AG04449 (cell line): ENCODE measurements at regions not wholly inside any gene's neighbourhood (a gene's known extent, or its start where the extent isn't known, plus 50 kb on each side); places are given as distances from the start of the nearest gene placed in this dataset.

Experiments
- CTCF ChIA-PET: fragments of 350-600 bp; formaldehyde crosslinking; extraction: SDS; loops from one replicate; lab custom pipeline; 2021; ENCODE audit warnings: antibody characterized with exemption; lab: Yijun Ruan, JAX
- POLR2A ChIA-PET: fragments of 400-600, 350-600 bp; formaldehyde crosslinking; extraction: SDS; loops from one replicate; lab custom pipeline; 2020; ENCODE audit warnings: antibody characterized with exemption, inconsistent platforms; lab: Yijun Ruan, JAX
- DNase-seq: peaks from one replicate; pipeline ENCODE4 v3.0.0-alpha.2; 2010; ENCODE audit warnings: low read depth, low spot score
- H3K4me3 ChIP-seq: 2 replicates; pipeline ENCODE4 v1.5.1; 2011; ENCODE audit warnings: low read depth, mild to moderate bottlenecking, control low read depth, low read length
- TF ChIP-seq, protein P1 (sequence below): IDR thresholded peaks from one replicate; pipeline ENCODE4 v1.5.1; 2011; ENCODE audit warnings: mild to moderate bottlenecking, moderate library complexity, low read length, control low read depth, inconsistent platforms; ENCODE audit not compliant: insufficient read depth; ENCODE audit errors: missing control alignments

DNA sequence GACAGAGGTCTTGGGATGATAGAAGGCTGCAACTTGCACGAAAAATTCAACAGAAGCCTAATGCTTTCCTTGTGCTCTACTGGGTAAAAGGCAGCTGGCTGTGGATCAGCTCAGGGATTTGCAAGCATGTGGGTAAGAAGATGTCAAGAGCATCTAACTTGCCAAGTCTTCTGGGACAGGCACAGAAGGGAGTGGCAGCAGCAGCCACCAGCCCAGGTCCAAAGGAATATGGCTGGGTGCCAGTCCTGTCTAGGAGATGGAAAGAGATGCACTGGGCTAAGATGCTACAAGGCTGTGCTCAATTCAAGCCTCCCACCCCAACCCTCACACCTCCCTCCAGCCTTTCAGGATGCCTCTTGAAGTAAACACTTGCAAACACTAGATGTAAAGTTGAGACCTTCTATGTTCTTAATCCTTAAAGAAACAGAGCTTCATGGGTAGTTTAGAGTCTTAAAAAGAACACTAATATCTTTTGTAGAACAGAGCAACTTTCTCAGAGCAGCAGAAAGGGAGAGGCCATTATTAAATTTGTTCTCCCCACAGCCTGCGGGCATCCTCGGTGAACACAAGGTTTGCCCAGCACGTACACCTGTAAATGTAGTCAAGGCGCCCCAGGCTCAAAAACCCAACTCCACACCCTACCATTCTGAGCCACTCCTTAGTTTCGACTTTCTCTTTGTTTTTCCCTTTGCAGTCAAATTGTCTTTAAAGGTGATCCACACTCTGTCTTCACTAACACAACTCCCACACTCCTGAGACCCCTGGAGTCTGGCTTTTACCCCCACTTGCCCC lies 64.6 kb upstream of the BCAR3 start:
- CTCF ChIA-PET, result interaction anchor here (1.8 to 2.3 kb wide), 3 partner anchors 10 to 67 kb away, joined by 5 to 11 read pairs (median 6); no protein-coding TSS in a partner anchor
- POLR2A ChIA-PET, result no interaction called here
- DNase-seq, result no peak
- no peak overlapping the region for H3K4me3 ChIP-seq
- TF ChIP-seq, protein P1, sequence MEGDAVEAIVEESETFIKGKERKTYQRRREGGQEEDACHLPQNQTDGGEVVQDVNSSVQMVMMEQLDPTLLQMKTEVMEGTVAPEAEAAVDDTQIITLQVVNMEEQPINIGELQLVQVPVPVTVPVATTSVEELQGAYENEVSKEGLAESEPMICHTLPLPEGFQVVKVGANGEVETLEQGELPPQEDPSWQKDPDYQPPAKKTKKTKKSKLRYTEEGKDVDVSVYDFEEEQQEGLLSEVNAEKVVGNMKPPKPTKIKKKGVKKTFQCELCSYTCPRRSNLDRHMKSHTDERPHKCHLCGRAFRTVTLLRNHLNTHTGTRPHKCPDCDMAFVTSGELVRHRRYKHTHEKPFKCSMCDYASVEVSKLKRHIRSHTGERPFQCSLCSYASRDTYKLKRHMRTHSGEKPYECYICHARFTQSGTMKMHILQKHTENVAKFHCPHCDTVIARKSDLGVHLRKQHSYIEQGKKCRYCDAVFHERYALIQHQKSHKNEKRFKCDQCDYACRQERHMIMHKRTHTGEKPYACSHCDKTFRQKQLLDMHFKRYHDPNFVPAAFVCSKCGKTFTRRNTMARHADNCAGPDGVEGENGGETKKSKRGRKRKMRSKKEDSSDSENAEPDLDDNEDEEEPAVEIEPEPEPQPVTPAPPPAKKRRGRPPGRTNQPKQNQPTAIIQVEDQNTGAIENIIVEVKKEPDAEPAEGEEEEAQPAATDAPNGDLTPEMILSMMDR, result no peak

DNA sequence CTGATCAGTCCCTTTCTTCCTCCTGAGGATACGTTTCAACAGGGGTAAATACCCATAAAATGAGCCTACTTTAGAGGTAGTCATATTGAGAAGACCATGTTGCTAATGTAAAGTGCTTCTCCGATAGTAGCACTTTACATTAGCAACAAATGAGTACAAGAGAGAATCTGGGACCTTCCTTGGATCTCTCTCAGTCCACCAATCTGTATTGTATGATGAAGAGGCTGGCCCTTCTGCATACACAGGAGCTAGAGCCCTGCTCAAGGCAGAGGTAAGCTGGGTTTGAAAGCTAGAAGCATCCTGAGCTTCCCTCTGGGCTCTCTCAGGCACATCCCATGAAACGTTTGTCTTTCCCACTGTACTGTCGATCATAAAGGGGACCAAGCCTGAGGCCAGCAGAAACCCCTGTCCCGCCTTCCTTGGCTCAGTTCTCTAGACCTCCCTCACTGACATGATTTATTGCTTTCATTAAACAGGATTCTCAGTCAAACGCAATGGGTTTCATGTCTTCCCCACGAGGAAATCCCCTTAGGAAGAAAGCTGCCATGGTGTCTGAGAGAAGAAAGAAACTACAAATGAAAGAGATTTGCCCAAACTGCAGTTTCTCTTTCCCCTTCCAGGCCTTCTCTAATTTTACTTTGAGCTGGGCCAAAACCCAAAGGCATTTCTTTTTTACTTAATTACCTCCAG lies 62.8 kb upstream of the BCAR3 start:
- DNase-seq, result no peak
- TF ChIP-seq, protein P1, result no peak
- H3K4me3 ChIP-seq, result no peak overlapping the region
- ChIA-PET CTCF (interaction anchor here (0.9 to 2.3 kb wide), 7 partner anchors 9 to 115 kb away, joined by 3 to 11 read pairs (median 4); no protein-coding TSS in a partner anchor), POLR2A (no interaction called here)

DNA sequence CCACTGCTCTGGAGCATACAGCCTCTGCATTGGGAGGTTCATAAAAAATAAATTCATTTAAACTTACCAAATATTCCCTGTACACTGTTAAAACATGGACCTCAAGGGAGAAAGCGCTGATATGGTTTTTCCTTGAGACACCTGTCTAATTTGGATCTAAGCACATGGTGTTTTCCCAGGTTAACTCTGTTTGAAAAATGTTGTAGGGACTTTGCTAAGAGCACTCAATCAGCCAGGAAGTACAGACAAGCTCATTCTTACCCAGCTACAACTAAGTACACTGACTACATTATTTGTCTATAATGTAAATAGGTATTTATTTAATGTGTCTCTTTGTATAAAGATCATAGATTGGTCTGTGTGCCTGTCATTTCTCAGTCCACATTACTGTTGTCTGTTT lies 61.8 kb upstream of the BCAR3 start:
- DNase-seq, result no peak
- ChIA-PET POLR2A (no interaction called here), CTCF (interaction anchor here (0.9 to 2.3 kb wide), 2 partner anchors 11 to 71 kb away, joined by 4 read pairs; no protein-coding TSS in a partner anchor)
- TF ChIP-seq, protein P1, result no peak
- no peak overlapping the region for H3K4me3 ChIP-seq

DNA sequence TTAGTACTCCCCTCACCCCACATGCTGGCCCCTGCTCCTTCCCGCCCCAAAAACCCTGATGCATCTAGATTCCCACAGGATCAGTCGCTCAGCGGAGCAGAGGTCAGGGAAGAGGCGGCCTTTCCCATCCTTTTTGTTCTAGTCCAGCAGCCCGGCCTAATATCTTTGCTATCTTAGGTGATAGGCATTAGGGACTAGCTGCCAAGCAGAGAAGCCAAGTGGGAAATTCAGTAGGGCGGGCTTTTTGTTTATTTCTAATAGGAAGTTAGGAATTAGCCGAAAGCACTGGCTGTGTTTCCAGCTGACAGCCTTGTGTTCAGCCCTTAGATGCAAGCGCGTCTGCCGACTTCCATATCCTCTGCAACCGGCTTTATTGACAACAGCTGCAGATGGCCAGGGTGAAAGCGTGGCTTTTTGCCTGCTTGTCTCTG lies 59.0 kb upstream of the BCAR3 start:
- ChIA-PET POLR2A (no interaction called here), CTCF (interaction anchor here (0.8 to 5.2 kb wide), 3 partner anchors 11 to 103 kb away, joined by 3 to 23 read pairs (median 12); no protein-coding TSS in a partner anchor)

DNA sequence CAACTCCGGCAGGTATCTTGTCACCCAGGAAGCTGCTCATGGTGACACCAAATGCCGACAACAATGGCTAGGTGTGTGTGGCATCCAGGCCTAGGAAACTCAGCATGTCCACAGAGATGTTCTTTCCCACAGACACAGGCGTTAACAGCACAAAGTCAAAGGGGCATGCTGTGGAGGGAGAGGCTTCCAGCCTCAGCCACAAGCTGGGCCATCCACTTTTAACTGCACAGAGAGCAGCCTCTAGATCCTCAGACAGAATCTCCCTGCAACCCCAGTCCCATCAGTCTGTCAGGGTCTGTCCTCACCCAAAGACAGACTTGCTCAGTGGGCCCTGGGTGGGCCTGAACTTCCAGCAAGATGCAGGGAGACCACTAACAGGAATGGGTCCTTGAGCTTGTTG lies 58.5 kb upstream of the BCAR3 start:
- POLR2A ChIA-PET, result no interaction called here
- CTCF ChIA-PET, result interaction anchor here (0.8 to 5.2 kb wide), 4 partner anchors 11 to 104 kb away, joined by 3 to 23 read pairs (median 8); no protein-coding TSS in a partner anchor
- TF ChIP-seq, protein P1, result no peak
- no peak for DNase-seq
- H3K4me3 ChIP-seq, result no peak overlapping the region

More for the DNA sequence above, 59.0 kb upstream of the BCAR3 start:
- no peak for DNase-seq
- no peak overlapping the region for H3K4me3 ChIP-seq
- TF ChIP-seq, protein P1, result no peak

DNA sequence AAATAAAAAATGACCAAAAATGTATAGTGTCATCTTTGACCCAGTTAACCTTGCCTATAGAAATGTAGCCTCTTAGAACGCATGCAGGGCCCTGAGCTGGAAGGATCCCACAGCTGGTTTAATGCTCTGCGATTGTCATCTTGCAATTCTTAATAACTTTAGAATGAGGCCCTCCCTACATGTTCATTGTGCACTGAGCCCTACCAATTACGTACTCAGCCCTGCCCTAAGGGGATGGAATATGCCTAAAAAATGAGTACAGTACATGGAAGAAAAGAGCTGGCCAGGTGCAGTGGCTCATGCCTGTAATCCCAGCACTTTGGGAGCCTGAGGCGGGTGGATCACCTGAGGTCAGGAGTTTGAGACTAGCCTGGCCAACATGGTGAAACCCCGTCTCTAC lies 57.8 kb upstream of the BCAR3 start:
- DNase-seq, result no peak
- TF ChIP-seq, protein P1, result no peak

More for the DNA sequence above, 57.8 kb upstream of the BCAR3 start:
- H3K4me3 ChIP-seq, result no peak overlapping the region
- POLR2A ChIA-PET, result no interaction called here
- CTCF ChIA-PET, result interaction anchor here (1.0 to 5.2 kb wide), 3 partner anchors 12 to 74 kb away, joined by 4 to 23 read pairs (median 12); no protein-coding TSS in a partner anchor
